ENCODE measurements at regions not wholly inside any gene's neighbourhood (a gene's known extent, or its start where the extent isn't known, plus 50 kb on each side); places are given as distances from the start of the nearest gene placed in this dataset.

- TF ChIP-seq, protein P1, sequence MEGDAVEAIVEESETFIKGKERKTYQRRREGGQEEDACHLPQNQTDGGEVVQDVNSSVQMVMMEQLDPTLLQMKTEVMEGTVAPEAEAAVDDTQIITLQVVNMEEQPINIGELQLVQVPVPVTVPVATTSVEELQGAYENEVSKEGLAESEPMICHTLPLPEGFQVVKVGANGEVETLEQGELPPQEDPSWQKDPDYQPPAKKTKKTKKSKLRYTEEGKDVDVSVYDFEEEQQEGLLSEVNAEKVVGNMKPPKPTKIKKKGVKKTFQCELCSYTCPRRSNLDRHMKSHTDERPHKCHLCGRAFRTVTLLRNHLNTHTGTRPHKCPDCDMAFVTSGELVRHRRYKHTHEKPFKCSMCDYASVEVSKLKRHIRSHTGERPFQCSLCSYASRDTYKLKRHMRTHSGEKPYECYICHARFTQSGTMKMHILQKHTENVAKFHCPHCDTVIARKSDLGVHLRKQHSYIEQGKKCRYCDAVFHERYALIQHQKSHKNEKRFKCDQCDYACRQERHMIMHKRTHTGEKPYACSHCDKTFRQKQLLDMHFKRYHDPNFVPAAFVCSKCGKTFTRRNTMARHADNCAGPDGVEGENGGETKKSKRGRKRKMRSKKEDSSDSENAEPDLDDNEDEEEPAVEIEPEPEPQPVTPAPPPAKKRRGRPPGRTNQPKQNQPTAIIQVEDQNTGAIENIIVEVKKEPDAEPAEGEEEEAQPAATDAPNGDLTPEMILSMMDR (IDR thresholded peaks at IDR 0.05): no peak
- no peak for TF ChIP-seq HMGXB4 (CRISPR knock-in tag; IDR thresholded peaks at IDR 0.05; ENCODE audit: borderline replicate concordance)
- TF ChIP-seq PHF8 (IDR thresholded peaks at IDR 0.05; ENCODE audit: borderline replicate concordance, low read depth): no peak
- TF ChIP-seq EP300 (IDR thresholded peaks at IDR 0.05): no peak
- TF ChIP-seq CBX2 (IDR thresholded peaks at IDR 0.05; ENCODE audit: borderline replicate concordance, low read depth): no peak
- TF ChIP-seq ESRRA (IDR thresholded peaks at IDR 0.05; ENCODE audit: borderline replicate concordance, low read length): no peak
Observed at GRCh38 chr15:55106155-55106554, 90.6 kb downstream of the RSL24D1 start.

Data from A549 (cell line).